Mesendoderm (in vitro differentiated cells): ENCODE measurements at regions not wholly inside any gene's neighbourhood (a gene's known extent, or its start where the extent isn't known, plus 50 kb on each side); places are given as distances from the start of the nearest gene placed in this dataset. TPM values are rescaled to one million over a fixed set of nuclear protein-coding genes. Genes with fewer than 3 reads are reported as not detected.

Source experiments
- small RNA-seq: library from polyadenylated mRNA; stranded (forward); fragments of <200 nt; extraction: miRNeasy Mini kit (QIAGEN cat#:217004); gene quantifications from one replicate; pipeline ENCODE3, GENCODE V24; 2013; ENCODE audit not compliant: insufficient read depth

Small RNA genes in the stretch of these regions (small RNA-seq; reads per million reads assigned to genes)
- gene SNRPCP14 = not detected
